Muscle layer of colon (tissue), 2 donors: ENCODE measurements at regions not wholly inside any gene's neighbourhood (a gene's known extent, or its start where the extent isn't known, plus 50 kb on each side); places are given as distances from the start of the nearest gene placed in this dataset.

Source experiments
- H3K27ac ChIP-seq: one replicate; pipeline ENCODE4 v1.7.0; 2013; ENCODE audit warnings: low read depth, mild to moderate bottlenecking, low read length, moderate library complexity
- H3K27me3 ChIP-seq, 2 donors: one replicate each; pipeline ENCODE4 v1.7.0; 2013; ENCODE audit warnings: low read length in 2 of 2, mild to moderate bottlenecking in 2 of 2; ENCODE audit not compliant: insufficient read depth in 2 of 2, control insufficient read depth in 1 of 2
- H3K36me3 ChIP-seq: one replicate; pipeline ENCODE4 v1.7.0; 2013; ENCODE audit warnings: mild to moderate bottlenecking, low read length; ENCODE audit not compliant: insufficient read depth
- H3K4me1 ChIP-seq: one replicate; pipeline ENCODE4 v1.7.0; 2013; ENCODE audit warnings: mild to moderate bottlenecking, low read length; ENCODE audit not compliant: insufficient read depth
- H3K4me3 ChIP-seq, 2 donors: one replicate each; pipeline ENCODE4 v1.7.0; 2013; ENCODE audit warnings: low read length in 2 of 2, low read depth in 1 of 2, mild to moderate bottlenecking in 1 of 2, moderate library complexity in 1 of 2
- H3K9ac ChIP-seq: one replicate; pipeline ENCODE4 v1.7.0; 2013; ENCODE audit warnings: low read length
- H3K9me3 ChIP-seq: one replicate; pipeline ENCODE4 v1.7.0; 2013; ENCODE audit warnings: mild to moderate bottlenecking, low read length
- donor health status: abdominal sarcoma.
- donor health status: Adenocarcinoma of cecum.

- H3K36me3 ChIP-seq = no peaks in the 10 kb centered on the region
- H3K4me1 ChIP-seq = no peaks in the 10 kb centered on the region
- no peaks in the 10 kb centered on the region for H3K27me3 ChIP-seq
- no peak overlapping the region for H3K4me3 ChIP-seq
- no peaks in the 10 kb centered on the region for H3K9me3 ChIP-seq
- no peak overlapping the region for H3K27ac ChIP-seq
- no peak overlapping the region for H3K9ac ChIP-seq
Observed at GRCh38 chr4:125750828-125751466, 436.2 kb downstream of the FAT4 start.

DNA sequence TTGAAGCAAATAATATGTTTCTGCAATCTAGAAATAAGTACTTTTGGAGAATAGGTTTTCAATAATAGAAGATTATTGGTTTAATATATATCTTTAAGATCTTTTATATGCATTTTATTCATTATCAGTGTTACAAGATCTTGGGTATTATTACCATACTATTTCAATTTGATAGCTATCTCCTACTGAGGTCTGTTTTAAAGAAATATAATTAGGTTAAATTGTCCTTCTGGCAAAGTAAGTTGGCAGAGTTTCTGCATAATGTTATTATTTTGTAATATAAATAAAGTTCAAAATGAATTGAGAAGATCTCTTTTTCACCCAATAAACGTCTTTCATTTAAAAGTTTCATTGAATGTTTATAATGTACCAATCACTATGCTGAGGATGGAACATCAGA, 443.7 kb downstream of the FAT4 start:
- Histone ChIP-seq H3K27ac (no peak overlapping the region), H3K9me3 (no peaks in the 10 kb centered on the region), H3K9ac (no peak overlapping the region), H3K4me3 (no peak overlapping the region), H3K4me1 (no peaks in the 10 kb centered on the region), H3K36me3 (no peaks in the 10 kb centered on the region), H3K27me3 (no peaks in the 10 kb centered on the region)

DNA sequence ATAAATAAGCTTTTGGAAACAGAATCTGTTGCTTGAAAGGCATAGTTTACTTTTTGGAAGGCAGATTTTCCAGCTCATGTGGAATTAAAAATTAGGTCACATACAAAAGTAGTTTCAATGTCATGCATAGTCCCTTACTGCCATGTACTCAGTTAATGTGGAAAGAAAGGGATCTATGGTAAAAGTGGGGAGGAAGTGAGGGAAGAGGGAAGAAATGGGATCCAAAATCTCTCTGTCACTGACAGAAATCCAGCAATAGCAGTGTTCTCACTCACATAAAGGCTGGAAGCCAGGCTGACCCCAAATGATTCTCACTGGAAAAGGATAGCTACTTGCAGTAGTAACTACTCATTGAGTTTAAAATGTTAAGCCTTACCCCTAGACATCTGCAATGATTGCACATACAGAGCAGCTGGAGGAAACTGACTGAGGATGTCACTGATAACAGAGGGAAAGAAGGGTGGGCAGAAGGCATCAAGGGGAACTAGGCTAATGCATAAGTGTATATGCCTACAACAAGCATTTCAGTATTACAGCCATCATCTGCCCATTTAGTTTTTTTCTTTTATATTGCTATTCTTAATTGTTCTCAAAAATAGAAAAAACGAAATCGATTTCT, 445.6 kb downstream of the FAT4 start:
- Histone ChIP-seq H3K27ac (no peak overlapping the region), H3K9ac (no peak overlapping the region), H3K9me3 (no peaks in the 10 kb centered on the region), H3K4me3 (no peak overlapping the region), H3K36me3 (no peaks in the 10 kb centered on the region), H3K4me1 (no peaks in the 10 kb centered on the region), H3K27me3 (no peaks in the 10 kb centered on the region)

DNA sequence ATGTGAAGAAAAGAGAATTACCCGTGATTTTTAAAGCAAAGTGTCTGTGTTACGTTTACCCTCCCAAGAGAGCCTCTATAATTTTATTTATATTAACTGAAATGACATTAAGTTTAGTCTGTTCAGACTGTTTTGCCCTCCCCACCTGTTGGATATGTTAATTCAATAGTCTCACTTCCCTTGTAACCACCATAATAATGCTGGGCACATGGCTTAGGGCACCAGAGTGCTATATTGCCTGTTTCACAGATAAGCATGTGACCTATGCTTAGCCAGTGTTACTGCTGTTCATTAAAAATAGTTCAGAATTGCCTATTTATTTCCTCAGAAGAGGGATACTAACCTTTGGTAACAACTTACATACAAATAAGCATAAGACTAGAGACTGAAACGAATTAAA, 446.2 kb downstream of the FAT4 start:
- no peaks in the 10 kb centered on the region for H3K27me3 ChIP-seq
- no peaks in the 10 kb centered on the region for H3K9me3 ChIP-seq
- H3K27ac ChIP-seq = no peak overlapping the region
- no peaks in the 10 kb centered on the region for H3K4me1 ChIP-seq
- no peaks in the 10 kb centered on the region for H3K36me3 ChIP-seq
- no peak overlapping the region for H3K9ac ChIP-seq
- no peak overlapping the region for H3K4me3 ChIP-seq

DNA sequence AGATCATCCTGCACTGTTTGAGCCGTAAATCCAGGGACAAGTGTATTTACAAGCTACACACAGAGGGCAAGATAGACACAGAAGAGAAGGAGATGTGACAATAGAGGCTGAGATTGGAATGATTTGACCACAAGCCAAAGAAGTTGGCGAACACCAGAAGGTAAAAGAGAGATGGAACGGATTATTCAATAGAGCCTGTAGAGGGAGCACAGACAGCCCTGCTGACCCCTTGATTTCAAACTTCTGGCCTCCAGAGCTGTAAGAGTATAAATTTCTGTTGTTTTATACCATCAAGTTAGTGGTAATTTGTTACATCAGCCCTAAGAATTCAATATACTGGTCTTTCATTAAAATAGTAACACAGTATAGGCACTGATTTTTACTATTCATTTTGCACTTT, 447.8 kb downstream of the FAT4 start:
- Histone ChIP-seq H3K9me3 (no peaks in the 10 kb centered on the region), H3K27ac (no peak overlapping the region), H3K36me3 (no peaks in the 10 kb centered on the region), H3K27me3 (no peaks in the 10 kb centered on the region), H3K4me3 (no peak overlapping the region), H3K4me1 (no peaks in the 10 kb centered on the region), H3K9ac (no peak overlapping the region)

GRCh38 chr4:125765941-125766340, 451.2 kb downstream of the FAT4 start:
- Histone ChIP-seq H3K4me3 (no peak overlapping the region), H3K9me3 (no peaks in the 10 kb centered on the region), H3K27ac (no peak overlapping the region), H3K4me1 (no peaks in the 10 kb centered on the region), H3K36me3 (no peaks in the 10 kb centered on the region), H3K27me3 (no peaks in the 10 kb centered on the region), H3K9ac (no peak overlapping the region)

DNA sequence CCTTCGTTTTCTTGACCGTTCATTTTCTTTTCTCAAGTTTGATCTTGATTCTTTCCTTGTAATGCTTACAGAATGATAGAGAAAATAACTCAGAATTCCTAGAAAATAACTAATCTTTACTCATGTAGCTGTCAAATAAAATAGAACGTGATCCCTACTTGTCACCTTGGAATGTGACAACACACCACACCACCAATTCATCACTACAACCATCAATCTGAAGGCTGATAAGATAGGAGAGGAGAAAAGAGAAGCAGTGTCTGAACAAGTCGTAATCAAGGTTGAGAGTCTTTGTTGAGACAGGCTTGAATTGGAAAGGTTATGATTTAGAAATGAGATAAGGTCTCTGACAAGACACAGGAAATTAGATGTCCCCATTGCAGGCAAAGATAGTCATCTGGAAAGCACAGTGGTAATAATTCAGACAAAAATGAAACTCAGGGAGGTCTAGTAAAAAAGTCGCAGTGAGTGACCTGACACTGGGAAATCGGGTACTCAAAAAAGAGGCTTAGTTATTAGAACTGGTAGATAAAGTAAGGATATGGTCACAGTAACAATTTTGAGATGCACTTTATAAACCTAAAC, 456.2 kb downstream of the FAT4 start:
- H3K4me1 ChIP-seq = no peaks in the 10 kb centered on the region
- no peaks in the 10 kb centered on the region for H3K36me3 ChIP-seq
- H3K9ac ChIP-seq = no peak overlapping the region
- no peak overlapping the region for H3K27ac ChIP-seq
- no peaks in the 10 kb centered on the region for H3K9me3 ChIP-seq
- no peak overlapping the region for H3K4me3 ChIP-seq
- H3K27me3 ChIP-seq = no peaks in the 10 kb centered on the region

GRCh38 chr4:125772680-125773079, 457.9 kb downstream of the FAT4 start:
- H3K9ac ChIP-seq = no peak overlapping the region
- H3K4me3 ChIP-seq = no peak overlapping the region
- no peaks in the 10 kb centered on the region for H3K27me3 ChIP-seq
- no peak overlapping the region for H3K27ac ChIP-seq
- no peaks in the 10 kb centered on the region for H3K4me1 ChIP-seq
- no peaks in the 10 kb centered on the region for H3K9me3 ChIP-seq
- no peaks in the 10 kb centered on the region for H3K36me3 ChIP-seq

DNA sequence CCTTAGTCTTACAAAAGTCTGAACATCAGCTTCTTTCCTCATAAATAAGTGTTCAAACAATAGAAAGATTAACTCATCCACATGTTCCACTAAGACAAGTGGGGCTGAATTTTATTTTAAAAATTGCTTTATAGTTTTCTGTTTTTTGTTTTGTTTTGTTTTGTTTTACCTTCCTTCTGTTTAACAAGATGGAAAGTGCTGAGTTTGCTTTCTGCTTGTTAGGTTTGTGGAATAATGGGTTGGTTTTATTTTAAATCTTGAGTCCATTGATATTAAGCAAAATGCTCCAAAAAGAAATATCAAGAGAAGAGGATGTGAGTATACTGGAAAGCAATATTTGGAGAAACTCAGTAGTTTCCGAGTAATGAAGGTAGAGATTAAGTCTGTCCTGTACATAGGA, 458.7 kb downstream of the FAT4 start:
- no peaks in the 10 kb centered on the region for H3K36me3 ChIP-seq
- H3K9me3 ChIP-seq = no peaks in the 10 kb centered on the region
- no peaks in the 10 kb centered on the region for H3K27me3 ChIP-seq
- no peak overlapping the region for H3K9ac ChIP-seq
- H3K4me3 ChIP-seq = no peak overlapping the region
- H3K4me1 ChIP-seq = no peaks in the 10 kb centered on the region
- H3K27ac ChIP-seq = no peak overlapping the region

DNA sequence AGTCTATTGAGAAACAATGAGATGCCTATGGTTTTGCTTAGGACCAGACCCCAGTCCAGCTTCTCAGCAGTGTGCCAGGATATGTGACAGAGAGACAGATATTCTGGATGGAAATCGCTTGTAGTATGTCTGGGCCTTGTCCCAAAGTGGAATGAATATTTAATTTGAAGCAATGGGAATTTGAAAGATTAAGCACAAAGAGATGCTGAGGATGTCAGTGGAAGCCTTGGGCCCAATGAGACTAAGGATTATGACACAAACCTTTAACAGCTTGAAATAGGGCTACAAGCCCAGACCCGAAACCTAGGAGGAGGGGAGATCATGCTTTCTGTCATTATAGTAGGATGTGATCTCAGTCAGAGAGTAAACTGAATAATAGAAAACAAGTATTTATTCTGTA, 459.2 kb downstream of the FAT4 start:
- Histone ChIP-seq H3K4me3 (no peak overlapping the region), H3K36me3 (no peaks in the 10 kb centered on the region), H3K9ac (no peak overlapping the region), H3K27ac (no peak overlapping the region), H3K9me3 (no peaks in the 10 kb centered on the region), H3K4me1 (no peaks in the 10 kb centered on the region), H3K27me3 (no peaks in the 10 kb centered on the region)

DNA sequence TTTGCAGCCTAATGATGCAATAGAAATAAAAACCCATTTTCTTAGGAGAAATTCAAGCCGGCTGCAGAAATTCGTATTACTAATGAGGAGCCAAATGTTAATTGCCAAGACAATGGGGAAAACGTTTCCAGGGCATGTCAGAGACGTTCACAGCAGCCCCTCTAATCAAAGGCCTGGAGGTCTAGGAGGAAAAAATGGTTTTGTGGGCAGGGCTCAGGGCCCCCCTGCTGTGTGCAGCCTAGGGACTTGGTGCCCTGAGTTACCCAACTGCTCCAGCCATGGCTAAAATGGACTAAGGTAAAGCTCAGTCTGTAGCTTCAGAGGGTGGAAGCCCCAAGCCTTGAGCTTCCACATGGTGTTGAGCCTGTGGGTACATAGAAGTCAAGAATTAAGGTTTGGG, 461.4 kb downstream of the FAT4 start:
- no peak overlapping the region for H3K27ac ChIP-seq
- no peaks in the 10 kb centered on the region for H3K4me1 ChIP-seq
- no peak overlapping the region for H3K9ac ChIP-seq
- no peaks in the 10 kb centered on the region for H3K27me3 ChIP-seq
- H3K4me3 ChIP-seq = no peak overlapping the region
- H3K36me3 ChIP-seq = no peaks in the 10 kb centered on the region
- no peaks in the 10 kb centered on the region for H3K9me3 ChIP-seq

GRCh38 chr4:125780164-125780563, 465.4 kb downstream of the FAT4 start:
- Histone ChIP-seq H3K4me1 (no peaks in the 10 kb centered on the region), H3K4me3 (no peak overlapping the region), H3K36me3 (no peaks in the 10 kb centered on the region), H3K27ac (no peak overlapping the region), H3K9ac (no peak overlapping the region), H3K27me3 (no peaks in the 10 kb centered on the region), H3K9me3 (no peaks in the 10 kb centered on the region)
